ENCODE measurements at regions not wholly inside any gene's neighbourhood (a gene's known extent, or its start where the extent isn't known, plus 50 kb on each side); places are given as distances from the start of the nearest gene placed in this dataset.

DNA sequence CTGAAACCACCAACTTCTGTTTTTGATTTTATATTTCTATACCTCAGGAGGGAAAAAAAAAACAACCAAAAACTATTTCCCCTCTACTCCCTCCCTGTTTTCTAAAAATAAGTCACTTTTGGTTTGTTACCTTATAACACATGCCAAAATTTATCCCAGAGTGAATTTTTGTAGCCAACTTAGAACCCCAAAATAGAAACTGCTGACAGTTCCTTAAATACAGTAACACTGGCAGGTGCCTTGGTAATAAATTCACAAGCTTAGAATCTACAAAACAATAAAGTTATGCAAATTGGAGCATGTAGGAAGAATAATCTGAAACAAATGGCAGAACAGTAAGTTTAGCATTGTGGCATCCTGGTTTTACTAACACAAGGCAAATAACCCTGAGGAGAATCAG, 165.0 kb upstream of the HDAC9 start:
- TF ChIP-seq POLR2A (IDR thresholded peaks at IDR 0.05): no peak
- TF ChIP-seq, protein P1, sequence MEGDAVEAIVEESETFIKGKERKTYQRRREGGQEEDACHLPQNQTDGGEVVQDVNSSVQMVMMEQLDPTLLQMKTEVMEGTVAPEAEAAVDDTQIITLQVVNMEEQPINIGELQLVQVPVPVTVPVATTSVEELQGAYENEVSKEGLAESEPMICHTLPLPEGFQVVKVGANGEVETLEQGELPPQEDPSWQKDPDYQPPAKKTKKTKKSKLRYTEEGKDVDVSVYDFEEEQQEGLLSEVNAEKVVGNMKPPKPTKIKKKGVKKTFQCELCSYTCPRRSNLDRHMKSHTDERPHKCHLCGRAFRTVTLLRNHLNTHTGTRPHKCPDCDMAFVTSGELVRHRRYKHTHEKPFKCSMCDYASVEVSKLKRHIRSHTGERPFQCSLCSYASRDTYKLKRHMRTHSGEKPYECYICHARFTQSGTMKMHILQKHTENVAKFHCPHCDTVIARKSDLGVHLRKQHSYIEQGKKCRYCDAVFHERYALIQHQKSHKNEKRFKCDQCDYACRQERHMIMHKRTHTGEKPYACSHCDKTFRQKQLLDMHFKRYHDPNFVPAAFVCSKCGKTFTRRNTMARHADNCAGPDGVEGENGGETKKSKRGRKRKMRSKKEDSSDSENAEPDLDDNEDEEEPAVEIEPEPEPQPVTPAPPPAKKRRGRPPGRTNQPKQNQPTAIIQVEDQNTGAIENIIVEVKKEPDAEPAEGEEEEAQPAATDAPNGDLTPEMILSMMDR (IDR thresholded peaks at IDR 0.05): no peak

All from Peyer's patch (tissue), 4 donors.